SW480 (cell line): ENCODE measurements at regions not wholly inside any gene's neighbourhood (a gene's known extent, or its start where the extent isn't known, plus 50 kb on each side); places are given as distances from the start of the nearest gene placed in this dataset.

Source experiments
- DNase-seq: peaks from one replicate; pipeline ENCODE4 v3.0.0-alpha.2; 2016; ENCODE audit warnings: low spot score

DNA sequence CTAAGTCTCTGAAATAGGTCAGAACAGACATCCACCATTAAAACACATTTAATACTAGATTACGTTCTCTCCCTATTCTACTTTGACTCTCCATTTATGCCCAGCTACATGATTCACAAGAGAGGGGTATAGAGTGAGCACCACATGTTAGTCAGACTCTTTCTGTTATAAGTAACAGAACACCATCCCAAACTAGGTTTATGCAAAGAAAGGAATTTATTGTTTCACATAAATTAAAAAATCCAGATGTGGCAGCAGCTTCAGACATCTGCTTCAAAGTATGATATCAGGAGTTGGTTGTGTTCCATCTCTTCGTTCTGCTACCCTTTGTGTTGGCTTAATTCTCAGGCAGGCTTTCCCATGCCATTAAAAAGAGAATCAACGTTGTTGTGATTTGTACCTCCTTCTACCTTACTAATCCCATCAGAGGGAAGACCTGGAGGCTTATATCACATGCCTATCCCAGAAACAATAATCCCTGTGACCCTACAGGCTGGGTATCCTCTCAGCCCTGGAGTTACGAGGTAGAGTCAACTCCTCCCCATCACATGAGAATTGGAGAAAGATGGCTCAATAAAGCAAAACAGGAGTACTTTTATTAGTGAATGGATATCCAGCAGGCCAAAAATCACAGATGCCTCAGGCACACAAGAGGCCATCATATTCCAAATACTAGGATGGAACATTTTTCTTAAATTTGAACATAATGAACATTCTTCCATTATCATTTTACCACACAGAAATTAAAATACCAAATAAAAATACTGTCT is 163.2 kb downstream of the SLC7A11 start:
- no peak for DNase-seq

DNA sequence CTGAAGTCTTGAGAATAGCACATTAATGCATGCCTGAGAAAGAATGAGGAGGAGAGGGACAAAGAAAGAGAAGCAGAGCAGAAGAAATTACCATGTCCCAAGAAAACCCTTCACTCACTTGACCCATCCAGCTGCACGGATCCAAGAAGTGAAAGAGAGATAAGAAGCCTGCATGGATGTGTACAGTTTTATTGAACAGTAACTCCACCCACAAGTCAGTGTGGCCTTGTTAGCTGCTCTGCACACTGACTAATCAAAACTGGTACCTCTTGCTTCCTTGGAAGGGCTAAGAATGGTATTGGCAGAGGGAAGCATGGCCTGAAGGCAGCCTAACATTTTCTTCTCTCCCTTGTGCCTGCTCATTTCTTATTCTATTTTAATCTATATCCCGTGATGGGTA is 163.9 kb downstream of the SLC7A11 start:
- no peak for DNase-seq

- no peak for DNase-seq
Measured at GRCh38 chr4:138076561-138076960, 165.6 kb downstream of the SLC7A11 start.

DNA sequence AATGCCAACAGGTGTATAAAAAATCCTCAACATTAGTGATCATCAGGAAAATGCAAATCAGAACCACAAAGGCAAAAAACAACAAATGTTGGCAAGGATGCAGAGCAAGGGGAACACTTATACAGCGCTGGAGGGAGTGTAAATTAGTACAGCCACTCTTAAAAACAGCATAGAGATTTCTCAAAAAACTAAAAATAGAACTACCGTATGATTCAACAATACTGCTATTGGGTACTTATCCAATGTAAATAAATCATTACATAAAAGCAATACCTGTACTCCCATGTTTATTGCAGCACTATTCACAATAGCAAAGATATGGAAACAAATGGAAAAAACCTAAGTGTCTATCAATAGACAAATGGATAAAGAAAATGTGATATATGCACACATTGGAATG is 171.3 kb downstream of the SLC7A11 start:
- no peak for DNase-seq

GRCh38 chr4:138063581-138063980 is 178.6 kb downstream of the SLC7A11 start:
- DNase-seq, result no peak

- no peak for DNase-seq
Measured at GRCh38 chr4:138062929-138063328, 179.2 kb downstream of the SLC7A11 start.

DNA sequence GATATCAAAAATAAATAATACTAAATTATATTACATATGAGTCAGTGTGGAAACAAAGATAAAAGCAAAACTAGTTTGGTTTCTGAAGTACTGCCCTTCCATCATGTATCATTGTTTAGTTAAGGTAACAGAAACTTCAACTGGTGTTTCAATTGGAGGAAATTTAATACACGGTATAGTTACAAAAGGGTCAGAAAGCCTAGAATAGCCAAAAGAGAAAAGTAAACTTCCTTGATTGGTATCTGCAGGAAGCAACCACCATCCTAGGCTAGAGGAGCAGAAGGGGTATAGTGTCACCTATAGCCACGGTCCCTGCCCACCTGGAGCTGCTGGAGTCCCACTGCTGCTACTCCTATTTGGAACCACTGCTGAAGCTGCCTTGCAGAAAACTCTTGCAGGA is 185.6 kb downstream of the SLC7A11 start:
- DNase-seq, result no peak

DNA sequence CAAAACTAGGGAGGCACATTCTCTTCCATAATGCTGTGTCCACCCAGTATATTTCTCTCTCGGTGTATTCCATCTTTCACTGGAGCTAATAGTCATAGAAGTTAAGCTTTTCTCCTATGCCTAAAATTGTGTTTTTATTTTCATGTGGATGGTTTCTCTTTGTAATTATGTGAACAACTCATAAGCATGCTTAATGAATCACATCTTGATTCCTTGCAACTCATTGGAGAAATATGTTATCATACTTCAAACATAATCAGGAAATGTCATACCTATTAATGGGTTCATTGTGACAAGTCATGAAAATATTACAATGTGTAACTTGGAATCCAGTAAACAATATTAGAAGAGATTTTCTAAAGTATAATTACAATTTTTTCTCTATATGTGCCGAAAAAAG is 186.3 kb downstream of the SLC7A11 start:
- DNase-seq, result no peak

GRCh38 chr4:138053641-138054301 is 188.4 kb downstream of the SLC7A11 start:
- no peak for DNase-seq

GRCh38 chr4:138052806-138053632 is 189.1 kb downstream of the SLC7A11 start:
- DNase-seq, result no peak

DNA sequence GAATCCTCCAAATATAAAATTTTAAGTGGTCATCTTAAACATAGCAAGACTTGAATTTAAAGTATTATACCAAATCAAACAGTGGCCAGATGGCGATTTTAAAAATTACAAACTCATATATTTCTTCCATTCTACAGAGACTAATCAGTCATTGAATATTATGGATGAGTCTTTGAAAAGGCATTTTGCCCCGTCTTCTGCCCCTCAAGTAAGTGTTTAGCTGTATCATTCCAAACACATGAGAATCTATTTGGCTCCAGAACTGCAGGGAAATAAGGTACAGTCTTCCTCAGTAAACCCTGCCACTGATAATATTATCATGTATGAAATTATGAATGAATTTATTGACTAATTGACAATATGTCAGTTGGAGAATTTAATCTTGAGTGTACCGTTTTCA is 191.0 kb downstream of the SLC7A11 start:
- no peak for DNase-seq

GRCh38 chr4:138050601-138051000 is 191.5 kb downstream of the SLC7A11 start:
- DNase-seq, result no peak

GRCh38 chr4:138049355-138049754 is 192.8 kb downstream of the SLC7A11 start:
- DNase-seq, result no peak

DNA sequence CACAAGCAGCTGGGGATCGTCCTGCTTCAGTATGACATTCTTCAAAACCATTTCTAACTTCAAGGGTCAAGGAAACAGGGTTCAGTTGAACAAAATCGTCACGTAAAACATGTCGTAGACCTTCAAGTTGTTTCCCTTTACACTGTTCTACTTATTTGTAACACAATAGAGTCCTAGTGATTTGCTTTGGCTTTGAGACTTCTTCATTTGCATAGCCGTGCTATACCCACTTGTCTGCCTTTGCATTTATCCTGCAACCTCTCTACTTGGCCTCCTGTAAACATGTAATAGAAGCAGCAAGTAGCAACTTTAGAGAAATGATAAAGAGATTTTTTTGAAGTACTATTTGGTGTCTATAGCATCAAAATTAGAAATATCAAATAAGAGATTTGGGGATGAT is 194.9 kb downstream of the SLC7A11 start:
- DNase-seq, result no peak

DNA sequence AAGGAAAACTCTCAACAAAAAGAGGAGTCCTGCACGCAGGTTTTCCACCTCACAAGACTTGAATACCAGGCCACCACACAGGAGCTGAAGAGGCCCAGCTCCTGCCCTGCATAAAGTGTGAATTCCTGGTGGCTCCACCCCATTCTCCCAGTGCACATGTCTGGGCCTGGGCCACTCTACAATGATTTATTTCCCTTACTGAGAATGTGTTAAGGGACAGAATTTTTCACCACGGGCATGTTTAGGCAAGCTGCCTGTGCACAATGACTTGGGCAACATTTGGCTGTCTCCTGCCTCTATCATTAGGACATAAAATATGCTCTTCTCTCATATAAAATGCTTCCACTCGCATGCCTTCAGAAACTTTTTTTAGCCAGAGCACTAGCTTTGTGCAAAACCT is 197.1 kb downstream of the SLC7A11 start:
- no peak for DNase-seq

GRCh38 chr4:138039010-138039409 is 203.1 kb downstream of the SLC7A11 start:
- no peak for DNase-seq

DNA sequence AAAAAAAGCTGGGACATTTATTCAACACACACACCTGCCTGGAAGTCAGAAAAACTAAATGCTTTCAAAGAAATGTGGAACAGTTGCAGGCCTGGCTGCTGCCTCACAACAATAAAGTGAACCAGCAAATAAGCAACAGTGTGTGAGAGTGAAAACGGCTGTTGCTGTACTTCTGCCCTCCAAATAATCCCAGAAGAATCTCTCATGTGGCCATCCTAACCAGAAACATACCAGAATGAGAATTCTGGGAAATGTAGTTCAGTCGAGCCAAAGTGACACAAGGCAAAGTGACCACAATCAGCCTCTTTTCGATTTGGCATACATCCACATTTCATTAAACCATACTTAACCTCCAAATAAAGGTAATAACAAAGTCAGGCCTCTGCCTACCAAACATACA is 204.5 kb downstream of the SLC7A11 start:
- peak; percentile 2 for DNase-seq

GRCh38 chr4:138035781-138036258 is 206.3 kb downstream of the SLC7A11 start:
- DNase-seq, result peak; percentile 40

DNA sequence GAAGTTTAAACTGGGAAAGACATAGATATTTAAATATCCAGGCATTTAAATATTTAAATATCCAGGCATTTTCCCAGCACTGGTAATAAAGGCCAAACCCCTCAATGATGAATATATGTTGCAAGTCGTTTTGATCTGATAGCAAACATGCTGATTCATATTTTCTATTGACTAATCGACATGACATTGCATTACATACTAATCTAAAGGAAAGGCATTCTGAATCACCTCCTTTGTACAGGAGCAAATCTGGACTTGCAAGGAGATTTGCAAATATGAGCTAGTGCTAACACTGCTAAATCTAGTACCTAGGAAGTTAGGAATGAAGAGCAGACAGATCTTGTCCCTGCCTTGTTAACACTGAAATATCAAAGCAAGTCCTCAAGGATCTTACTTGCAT is 207.3 kb downstream of the SLC7A11 start:
- DNase-seq, result peak; percentile 1

DNA sequence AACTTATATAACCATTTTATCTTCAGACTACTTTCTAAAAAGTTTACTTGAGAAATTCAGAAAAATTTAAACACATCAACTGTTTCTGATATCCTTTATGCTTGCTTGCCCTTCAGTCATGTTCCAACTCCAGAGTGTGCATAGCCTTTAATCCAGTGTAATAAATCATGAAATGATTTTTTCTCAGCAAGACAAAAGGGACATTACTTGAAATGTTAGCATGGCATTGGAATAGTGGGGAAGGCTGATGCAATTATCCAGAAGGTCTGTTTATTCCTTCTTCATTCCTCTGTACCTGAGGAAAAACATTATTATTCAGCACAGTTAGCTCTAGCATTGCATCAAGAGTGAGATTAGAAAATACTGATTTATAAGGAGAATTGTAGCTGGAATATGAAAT is 209.9 kb downstream of the SLC7A11 start:
- DNase-seq, result no peak

DNA sequence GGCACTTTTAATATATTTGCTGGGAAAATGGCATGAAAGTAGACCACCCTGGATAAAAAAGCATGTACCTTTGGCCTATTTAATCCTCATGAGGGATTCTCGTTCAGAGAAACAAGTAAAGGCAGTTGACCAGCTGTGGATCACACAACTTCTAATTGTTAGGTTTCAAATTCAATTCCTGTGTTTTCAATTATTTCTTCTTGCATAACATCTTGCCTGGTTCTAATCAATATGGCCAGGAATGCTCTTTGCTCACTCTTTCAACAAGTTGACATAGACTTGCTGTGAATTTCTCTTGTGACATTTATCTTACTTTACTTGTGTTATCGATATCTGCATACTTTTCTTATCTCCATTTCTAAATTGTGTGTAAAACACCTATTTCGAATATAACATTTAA is 211.8 kb downstream of the SLC7A11 start:
- no peak for DNase-seq

DNA sequence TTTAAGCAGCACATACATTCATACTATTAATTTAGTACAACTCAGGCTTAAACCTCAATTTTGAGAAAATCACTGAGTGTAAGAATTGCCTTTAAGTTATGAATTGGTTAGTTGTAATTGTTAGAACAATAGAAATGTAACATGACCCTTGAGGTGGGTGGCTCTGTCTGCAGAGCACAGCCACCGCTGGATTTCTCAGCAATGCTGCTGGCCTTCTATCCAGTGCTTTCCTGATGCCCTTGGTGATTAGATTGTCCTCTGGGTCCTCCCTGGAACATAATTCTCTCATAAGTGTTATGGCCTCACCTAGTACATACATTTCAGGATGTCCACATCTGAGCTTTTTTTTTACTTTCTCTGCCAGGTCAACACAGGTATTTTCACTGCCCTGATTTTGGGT is 213.2 kb downstream of the SLC7A11 start:
- no peak for DNase-seq
